ENCODE measurements at regions not wholly inside any gene's neighbourhood (a gene's known extent, or its start where the extent isn't known, plus 50 kb on each side); places are given as distances from the start of the nearest gene placed in this dataset.

- H3K4me3 ChIP-seq (ENCODE audit: low read length): no peak overlapping the region
- DNase-seq (ENCODE audit: low read depth): no peak
- TF ChIP-seq CTCF (IDR thresholded peaks at IDR 0.05; ENCODE audit: insufficient read depth, low read depth, low read length, missing control alignments): no peak
Observed at GRCh38 chr16:51812945-51813344, 661.9 kb upstream of the SALL1 start.

GRCh38 chr16:51807551-51807950 lies 656.5 kb upstream of the SALL1 start:
- TF ChIP-seq CTCF (IDR thresholded peaks at IDR 0.05; ENCODE audit: insufficient read depth, low read depth, low read length, missing control alignments): no peak
- peak; percentile 31 for DNase-seq (ENCODE audit: low read depth)
- H3K4me3 ChIP-seq (ENCODE audit: low read length): no peak overlapping the region

GRCh38 chr16:51801635-51802034 lies 650.6 kb upstream of the SALL1 start:
- TF ChIP-seq CTCF (IDR thresholded peaks at IDR 0.05; ENCODE audit: insufficient read depth, low read depth, low read length, missing control alignments): no peak
- DNase-seq (ENCODE audit: low read depth): no peak
- no peak overlapping the region for H3K4me3 ChIP-seq (ENCODE audit: low read length)

GRCh38 chr16:51797669-51798259 lies 646.7 kb upstream of the SALL1 start:
- no peak overlapping the region for H3K4me3 ChIP-seq (ENCODE audit: low read length)
- no peak for DNase-seq (ENCODE audit: low read depth)
- no peak for TF ChIP-seq CTCF (IDR thresholded peaks at IDR 0.05; ENCODE audit: insufficient read depth, low read depth, low read length, missing control alignments)

GRCh38 chr16:51779240-51779639 lies 628.2 kb upstream of the SALL1 start:
- no peak for TF ChIP-seq CTCF (IDR thresholded peaks at IDR 0.05; ENCODE audit: insufficient read depth, low read depth, low read length, missing control alignments)
- no peak overlapping the region for H3K4me3 ChIP-seq (ENCODE audit: low read length)
- DNase-seq (ENCODE audit: low read depth): no peak

- no peak for TF ChIP-seq CTCF (IDR thresholded peaks at IDR 0.05; ENCODE audit: insufficient read depth, low read depth, low read length, missing control alignments)
- no peak overlapping the region for H3K4me3 ChIP-seq (ENCODE audit: low read length)
- no peak for DNase-seq (ENCODE audit: low read depth)
Observed at GRCh38 chr16:51773071-51773890, 622.2 kb upstream of the SALL1 start.

Data from epithelial cell of esophagus (primary cell).